ENCODE measurements at regions not wholly inside any gene's neighbourhood (a gene's known extent, or its start where the extent isn't known, plus 50 kb on each side); places are given as distances from the start of the nearest gene placed in this dataset.

DNA sequence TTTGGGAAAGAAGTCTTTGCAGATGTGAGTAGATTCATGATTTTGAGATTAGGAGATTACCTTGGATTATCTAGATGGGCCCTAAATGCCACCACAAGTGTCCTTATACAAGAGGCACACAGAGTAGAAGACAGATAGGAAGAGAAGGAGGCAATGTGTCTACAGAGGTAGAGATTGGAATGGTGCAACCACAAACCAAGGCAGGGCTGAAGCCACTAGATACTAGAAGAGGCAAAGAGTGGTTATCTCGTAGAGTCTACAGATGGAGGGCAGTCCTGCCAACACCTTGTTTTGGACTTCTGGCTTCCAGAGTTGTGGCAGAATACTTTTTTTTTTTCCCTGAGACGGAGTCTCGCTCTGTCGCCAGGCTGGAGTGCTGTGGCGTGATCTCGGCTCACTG is 138.3 kb upstream of the AKIRIN2 start:
- Histone ChIP-seq H3K36me3 (ENCODE audit: control insufficient read depth in 5 of 5, insufficient read depth in 5 of 5, low read length in 5 of 5) (no peaks in the 10 kb centered on the region), H3K27ac (ENCODE audit: low read depth, low read length) (no peak overlapping the region), H3K27me3 (ENCODE audit: control insufficient read depth in 5 of 5, insufficient read depth in 4 of 5, low read length in 5 of 5) (no peaks in the 10 kb centered on the region), H3K4me1 (ENCODE audit: control insufficient read depth in 5 of 5, insufficient read depth in 5 of 5, low read length in 5 of 5) (no peaks in the 10 kb centered on the region), H3K9ac (ENCODE audit: low read length in 5 of 5) (no peak overlapping the region), H3K4me3 (ENCODE audit: low read depth in 1 of 5, low read length in 5 of 5) (no peak overlapping the region), H3K9me3 (ENCODE audit: control insufficient read depth in 5 of 5, low read length in 5 of 5) (peaks cover 0 to 6% (median 2%) of the 10 kb centered on the region in 5 donors)

DNA sequence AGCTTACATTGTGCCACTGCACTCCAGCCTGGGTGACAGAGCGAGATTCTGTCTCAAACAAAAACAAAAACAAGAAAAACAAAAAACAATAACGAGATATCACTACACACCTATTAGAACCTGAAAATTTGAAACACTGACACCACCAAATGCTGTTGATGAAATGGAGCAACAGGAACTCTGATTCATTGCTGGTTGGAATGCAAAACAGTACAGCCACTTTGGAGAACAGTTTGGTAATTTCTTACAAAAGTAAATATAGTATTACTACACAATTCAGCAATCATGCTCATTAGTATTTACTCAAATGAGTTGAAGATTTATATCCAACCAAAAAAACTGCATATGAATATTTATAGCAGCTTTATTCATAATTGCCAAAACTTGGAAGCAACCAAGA is 135.8 kb upstream of the AKIRIN2 start:
- Histone ChIP-seq H3K27me3 (ENCODE audit: control insufficient read depth in 5 of 5, insufficient read depth in 4 of 5, low read length in 5 of 5) (no peaks in the 10 kb centered on the region), H3K4me3 (ENCODE audit: low read depth in 1 of 5, low read length in 5 of 5) (no peak overlapping the region), H3K4me1 (ENCODE audit: control insufficient read depth in 5 of 5, insufficient read depth in 5 of 5, low read length in 5 of 5) (no peaks in the 10 kb centered on the region), H3K27ac (ENCODE audit: low read depth, low read length) (no peak overlapping the region), H3K9ac (ENCODE audit: low read length in 5 of 5) (no peak overlapping the region), H3K36me3 (ENCODE audit: control insufficient read depth in 5 of 5, insufficient read depth in 5 of 5, low read length in 5 of 5) (no peaks in the 10 kb centered on the region), H3K9me3 (ENCODE audit: control insufficient read depth in 5 of 5, low read length in 5 of 5) (peaks cover 0 to 6% (median 2%) of the 10 kb centered on the region in 5 donors)

DNA sequence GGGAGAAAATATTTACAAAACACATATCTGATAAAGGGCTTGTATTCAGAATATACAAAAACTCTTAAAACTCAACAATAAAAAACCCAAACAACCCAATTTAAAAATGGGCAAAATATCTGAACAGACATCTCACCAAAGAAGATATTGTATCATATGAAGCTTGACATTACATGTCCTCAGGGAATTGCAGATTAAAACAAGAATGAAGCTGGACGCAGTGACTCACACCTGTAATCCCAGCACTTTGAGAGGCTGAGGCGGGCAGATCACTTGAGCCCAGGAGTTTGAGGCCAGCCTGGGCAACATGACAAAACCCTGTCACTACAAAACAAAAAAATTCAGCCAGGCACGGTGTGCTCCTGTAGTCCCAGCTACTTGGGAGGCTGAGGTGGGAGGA is 135.4 kb upstream of the AKIRIN2 start:
- Histone ChIP-seq H3K9me3 (ENCODE audit: control insufficient read depth in 5 of 5, low read length in 5 of 5) (peaks cover 0 to 6% (median 2%) of the 10 kb centered on the region in 5 donors), H3K9ac (ENCODE audit: low read length in 5 of 5) (no peak overlapping the region), H3K27me3 (ENCODE audit: control insufficient read depth in 5 of 5, insufficient read depth in 4 of 5, low read length in 5 of 5) (no peaks in the 10 kb centered on the region), H3K27ac (ENCODE audit: low read depth, low read length) (no peak overlapping the region), H3K4me1 (ENCODE audit: control insufficient read depth in 5 of 5, insufficient read depth in 5 of 5, low read length in 5 of 5) (peaks cover 0 to 2% (median under 1%) of the 10 kb centered on the region in 5 donors), H3K36me3 (ENCODE audit: control insufficient read depth in 5 of 5, insufficient read depth in 5 of 5, low read length in 5 of 5) (no peaks in the 10 kb centered on the region), H3K4me3 (ENCODE audit: low read depth in 1 of 5, low read length in 5 of 5) (no peak overlapping the region)

DNA sequence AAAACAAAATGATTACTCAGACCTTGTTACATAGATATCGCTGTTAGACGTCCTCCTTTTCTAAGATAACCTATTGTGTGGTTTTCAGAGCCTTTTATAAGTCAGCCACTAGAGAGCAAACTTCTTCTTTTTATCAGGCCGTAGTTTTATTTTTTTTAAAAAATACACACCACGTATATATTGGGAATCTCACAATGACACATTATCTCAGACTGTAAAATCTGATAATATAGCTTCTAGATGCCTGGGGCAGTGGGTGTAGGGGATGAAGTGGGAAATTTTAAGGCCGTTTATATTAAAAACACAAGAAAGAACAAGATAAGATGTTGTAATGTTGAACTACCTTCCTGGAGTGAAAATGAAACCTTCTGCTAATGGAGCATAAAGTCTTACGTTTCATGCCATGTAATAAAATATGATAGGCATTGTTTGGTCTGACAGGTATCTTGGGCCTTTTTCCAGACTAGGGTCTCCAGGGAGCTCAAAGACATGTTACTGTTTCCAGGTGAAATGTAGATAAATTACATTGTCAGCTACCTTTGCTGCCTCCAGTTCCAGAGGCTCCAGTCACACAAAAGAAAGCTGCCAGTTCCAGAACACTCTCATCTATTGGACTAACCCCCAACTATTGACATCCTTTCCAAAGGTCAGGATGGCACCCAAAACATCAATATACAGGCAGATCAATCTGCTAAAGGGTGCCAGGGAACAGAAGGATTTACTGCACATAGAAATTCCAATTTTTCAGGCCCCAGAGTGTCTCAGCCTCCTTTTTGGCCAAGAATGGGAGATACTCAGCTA is 130.2 kb upstream of the AKIRIN2 start:
- H3K9me3 ChIP-seq (ENCODE audit: control insufficient read depth in 5 of 5, low read length in 5 of 5), result no peaks in the 10 kb centered on the region

DNA sequence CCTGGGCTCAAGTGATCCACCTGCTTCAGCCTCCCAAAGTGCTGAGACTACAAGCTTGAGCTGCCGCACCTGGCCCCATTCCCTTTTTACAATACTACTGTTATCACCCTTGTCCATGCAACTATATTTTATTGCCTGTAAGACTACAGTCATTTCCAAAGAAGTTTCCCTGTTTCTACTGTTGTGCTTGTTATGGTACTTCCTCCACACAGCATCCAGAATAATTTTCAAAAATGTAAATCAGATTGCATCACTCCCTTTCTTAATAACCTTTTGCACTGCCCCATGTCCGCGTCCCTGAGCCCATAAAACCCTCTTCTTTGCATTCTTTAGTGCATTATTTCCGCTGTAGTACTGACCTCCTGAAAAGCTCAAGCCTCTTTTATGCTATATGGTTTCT is 128.9 kb upstream of the AKIRIN2 start:
- Histone ChIP-seq H3K27ac (ENCODE audit: low read depth, low read length) (no peak overlapping the region), H3K4me3 (ENCODE audit: low read depth in 1 of 5, low read length in 5 of 5) (no peak overlapping the region), H3K27me3 (ENCODE audit: control insufficient read depth in 5 of 5, insufficient read depth in 4 of 5, low read length in 5 of 5) (no peaks in the 10 kb centered on the region), H3K9ac (ENCODE audit: low read length in 5 of 5) (no peak overlapping the region), H3K36me3 (ENCODE audit: control insufficient read depth in 5 of 5, insufficient read depth in 5 of 5, low read length in 5 of 5) (no peaks in the 10 kb centered on the region), H3K4me1 (ENCODE audit: control insufficient read depth in 5 of 5, insufficient read depth in 5 of 5, low read length in 5 of 5) (peaks cover 0 to 11% (median 5%) of the 10 kb centered on the region in 5 donors), H3K9me3 (ENCODE audit: control insufficient read depth in 5 of 5, low read length in 5 of 5) (no peaks in the 10 kb centered on the region)

More for the DNA sequence above, 130.2 kb upstream of the AKIRIN2 start:
- Histone ChIP-seq H3K27me3 (ENCODE audit: control insufficient read depth in 5 of 5, insufficient read depth in 4 of 5, low read length in 5 of 5) (no peaks in the 10 kb centered on the region), H3K36me3 (ENCODE audit: control insufficient read depth in 5 of 5, insufficient read depth in 5 of 5, low read length in 5 of 5) (no peaks in the 10 kb centered on the region), H3K4me3 (ENCODE audit: low read depth in 1 of 5, low read length in 5 of 5) (peak overlapping the region; percentile 35 to 68 (median 63)), H3K4me1 (ENCODE audit: control insufficient read depth in 5 of 5, insufficient read depth in 5 of 5, low read length in 5 of 5) (peaks cover 0 to 6% (median 5%) of the 10 kb centered on the region in 5 donors), H3K9ac (ENCODE audit: low read length in 5 of 5) (peak overlapping the region; percentile 6 to 87 (median 53)), H3K27ac (ENCODE audit: low read depth, low read length) (no peak overlapping the region)

DNA sequence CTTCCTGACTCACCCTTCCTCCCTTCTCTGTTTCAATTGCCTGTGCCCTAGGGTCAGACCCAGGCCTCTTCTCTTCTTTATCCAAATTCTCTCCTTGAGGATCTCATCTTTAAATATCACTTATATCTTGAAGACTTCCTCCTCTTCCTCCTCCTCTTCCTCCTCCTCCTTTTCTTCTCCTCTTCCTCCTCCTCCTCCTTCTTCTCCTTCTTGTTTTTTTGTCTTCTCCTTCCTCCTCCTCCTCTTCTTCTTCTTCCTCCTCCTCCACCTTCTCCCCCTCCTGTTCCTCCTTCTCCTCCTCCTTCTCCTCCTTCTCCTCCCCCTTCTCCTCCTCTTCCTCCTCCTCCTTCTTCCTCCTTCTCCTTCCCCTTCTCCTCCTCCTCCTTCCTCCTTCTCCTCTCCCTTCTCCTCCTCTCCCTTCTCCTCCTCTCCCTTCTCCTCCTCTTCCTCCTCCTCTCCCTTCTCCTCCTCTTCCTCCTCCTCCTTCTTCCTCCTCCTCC is 127.6 kb upstream of the AKIRIN2 start:
- H3K9ac ChIP-seq (ENCODE audit: low read length in 5 of 5), result no peak overlapping the region
- H3K9me3 ChIP-seq (ENCODE audit: control insufficient read depth in 5 of 5, low read length in 5 of 5), result no peaks in the 10 kb centered on the region
- H3K4me1 ChIP-seq (ENCODE audit: control insufficient read depth in 5 of 5, insufficient read depth in 5 of 5, low read length in 5 of 5), result peaks cover 0 to 21% (median 13%) of the 10 kb centered on the region in 5 donors
- no peaks in the 10 kb centered on the region for H3K27me3 ChIP-seq (ENCODE audit: control insufficient read depth in 5 of 5, insufficient read depth in 4 of 5, low read length in 5 of 5)
- no peak overlapping the region for H3K4me3 ChIP-seq (ENCODE audit: low read depth in 1 of 5, low read length in 5 of 5)
- no peak overlapping the region for H3K27ac ChIP-seq (ENCODE audit: low read depth, low read length)
- no peaks in the 10 kb centered on the region for H3K36me3 ChIP-seq (ENCODE audit: control insufficient read depth in 5 of 5, insufficient read depth in 5 of 5, low read length in 5 of 5)

DNA sequence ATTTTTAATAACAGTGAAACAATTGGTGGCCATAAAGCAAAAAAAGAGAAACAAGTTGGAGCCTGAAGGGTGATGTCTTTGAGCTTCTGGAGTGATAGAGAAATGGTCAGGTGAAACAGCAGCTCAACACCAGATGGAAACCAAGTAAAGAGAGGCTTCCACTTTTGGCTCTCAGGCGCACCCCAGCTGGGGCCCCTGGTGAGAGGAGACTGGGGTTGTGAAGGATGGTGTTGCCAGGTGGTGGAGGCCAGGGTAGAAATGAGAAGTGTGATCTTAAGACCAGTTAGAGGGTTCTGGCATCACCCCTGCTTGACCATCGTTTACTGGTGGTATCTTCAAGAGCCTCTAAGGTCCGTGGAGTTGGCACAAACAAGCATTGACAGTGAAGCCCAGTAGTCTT is 126.0 kb upstream of the AKIRIN2 start:
- Histone ChIP-seq H3K27ac (ENCODE audit: low read depth, low read length) (no peak overlapping the region), H3K36me3 (ENCODE audit: control insufficient read depth in 5 of 5, insufficient read depth in 5 of 5, low read length in 5 of 5) (no peaks in the 10 kb centered on the region), H3K27me3 (ENCODE audit: control insufficient read depth in 5 of 5, insufficient read depth in 4 of 5, low read length in 5 of 5) (no peaks in the 10 kb centered on the region), H3K9ac (ENCODE audit: low read length in 5 of 5) (no peak overlapping the region), H3K4me3 (ENCODE audit: low read depth in 1 of 5, low read length in 5 of 5) (no peak overlapping the region), H3K9me3 (ENCODE audit: control insufficient read depth in 5 of 5, low read length in 5 of 5) (no peaks in the 10 kb centered on the region), H3K4me1 (ENCODE audit: control insufficient read depth in 5 of 5, insufficient read depth in 5 of 5, low read length in 5 of 5) (peaks cover 0 to 21% (median 13%) of the 10 kb centered on the region in 5 donors)

DNA sequence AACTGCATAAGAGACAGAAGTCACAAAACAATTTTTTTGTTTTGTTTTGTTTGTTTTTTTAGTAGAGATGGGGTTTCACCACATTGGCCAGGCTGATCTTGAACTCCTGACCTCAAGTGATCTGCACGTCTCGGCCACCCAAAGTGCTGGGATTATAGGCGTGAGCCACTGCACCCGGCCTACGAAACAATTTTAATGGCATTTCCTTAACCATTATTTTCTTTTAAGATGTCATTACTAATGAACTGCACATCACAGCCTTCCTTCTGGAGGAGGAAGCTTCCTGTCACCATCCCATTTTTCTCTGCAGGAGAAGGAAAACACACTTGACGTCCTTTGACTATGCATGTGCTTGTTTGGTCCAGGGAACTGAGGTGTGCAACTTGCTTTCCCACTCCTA is 125.3 kb upstream of the AKIRIN2 start:
- no peaks in the 10 kb centered on the region for H3K9me3 ChIP-seq (ENCODE audit: control insufficient read depth in 5 of 5, low read length in 5 of 5)
- no peak overlapping the region for H3K4me3 ChIP-seq (ENCODE audit: low read depth in 1 of 5, low read length in 5 of 5)
- no peak overlapping the region for H3K27ac ChIP-seq (ENCODE audit: low read depth, low read length)
- no peaks in the 10 kb centered on the region for H3K27me3 ChIP-seq (ENCODE audit: control insufficient read depth in 5 of 5, insufficient read depth in 4 of 5, low read length in 5 of 5)
- H3K4me1 ChIP-seq (ENCODE audit: control insufficient read depth in 5 of 5, insufficient read depth in 5 of 5, low read length in 5 of 5), result peaks cover 0 to 18% (median 11%) of the 10 kb centered on the region in 5 donors
- H3K9ac ChIP-seq (ENCODE audit: low read length in 5 of 5), result no peak overlapping the region
- no peaks in the 10 kb centered on the region for H3K36me3 ChIP-seq (ENCODE audit: control insufficient read depth in 5 of 5, insufficient read depth in 5 of 5, low read length in 5 of 5)

DNA sequence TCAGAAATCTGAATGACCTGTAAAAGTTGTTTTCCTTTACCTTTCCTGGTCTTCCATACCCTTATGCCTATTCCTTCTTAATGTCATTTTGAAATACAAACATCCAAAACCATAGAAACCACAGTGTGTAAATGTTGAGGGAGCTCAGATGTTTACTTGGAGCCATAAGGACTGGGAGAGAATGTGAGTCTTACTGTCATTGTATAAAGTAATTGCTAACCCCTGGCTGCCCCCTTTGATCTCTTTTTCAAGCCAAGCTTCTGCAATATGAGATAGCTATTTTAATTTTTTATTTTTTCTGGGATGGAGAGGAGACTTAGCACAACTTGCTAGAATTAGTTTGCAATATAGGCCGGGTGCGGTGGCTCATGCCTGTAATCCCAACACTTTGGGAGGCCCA is 124.4 kb upstream of the AKIRIN2 start:
- Histone ChIP-seq H3K27me3 (ENCODE audit: control insufficient read depth in 5 of 5, insufficient read depth in 4 of 5, low read length in 5 of 5) (no peaks in the 10 kb centered on the region), H3K9ac (ENCODE audit: low read length in 5 of 5) (no peak overlapping the region), H3K4me3 (ENCODE audit: low read depth in 1 of 5, low read length in 5 of 5) (no peak overlapping the region), H3K9me3 (ENCODE audit: control insufficient read depth in 5 of 5, low read length in 5 of 5) (no peaks in the 10 kb centered on the region), H3K27ac (ENCODE audit: low read depth, low read length) (no peak overlapping the region), H3K4me1 (ENCODE audit: control insufficient read depth in 5 of 5, insufficient read depth in 5 of 5, low read length in 5 of 5) (peaks cover 0 to 15% (median 10%) of the 10 kb centered on the region in 5 donors), H3K36me3 (ENCODE audit: control insufficient read depth in 5 of 5, insufficient read depth in 5 of 5, low read length in 5 of 5) (no peaks in the 10 kb centered on the region)

DNA sequence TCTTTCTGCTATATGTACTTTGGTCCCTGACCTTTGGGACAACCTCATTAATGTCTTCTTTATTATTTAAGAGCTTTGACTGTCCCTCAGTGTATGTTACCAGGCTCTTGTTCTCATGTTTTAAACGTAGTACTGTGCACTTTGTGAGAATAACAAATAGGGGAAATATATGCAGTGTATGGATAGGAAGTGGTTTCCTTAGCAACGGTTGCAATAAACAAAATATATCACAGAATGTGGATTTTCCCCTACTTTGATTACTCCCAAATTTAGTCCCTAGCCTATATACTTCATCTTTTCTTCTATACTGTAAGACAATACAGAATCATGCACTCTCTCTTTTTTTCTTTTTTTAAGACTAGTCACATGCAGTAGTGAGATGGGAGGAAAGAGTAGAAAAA is 123.8 kb upstream of the AKIRIN2 start:
- H3K36me3 ChIP-seq (ENCODE audit: control insufficient read depth in 5 of 5, insufficient read depth in 5 of 5, low read length in 5 of 5), result no peaks in the 10 kb centered on the region
- H3K9ac ChIP-seq (ENCODE audit: low read length in 5 of 5), result no peak overlapping the region
- no peaks in the 10 kb centered on the region for H3K9me3 ChIP-seq (ENCODE audit: control insufficient read depth in 5 of 5, low read length in 5 of 5)
- H3K4me1 ChIP-seq (ENCODE audit: control insufficient read depth in 5 of 5, insufficient read depth in 5 of 5, low read length in 5 of 5), result peaks cover 0 to 15% (median 10%) of the 10 kb centered on the region in 5 donors
- no peaks in the 10 kb centered on the region for H3K27me3 ChIP-seq (ENCODE audit: control insufficient read depth in 5 of 5, insufficient read depth in 4 of 5, low read length in 5 of 5)
- no peak overlapping the region for H3K4me3 ChIP-seq (ENCODE audit: low read depth in 1 of 5, low read length in 5 of 5)
- peak overlapping the region; percentile 19 for H3K27ac ChIP-seq (ENCODE audit: low read depth, low read length)
